SU-DHL-6 (cell line): ENCODE measurements at regions not wholly inside any gene's neighbourhood (a gene's known extent, or its start where the extent isn't known, plus 50 kb on each side); places are given as distances from the start of the nearest gene placed in this dataset.

Experiments
- H2AFZ ChIP-seq: fragments of 200-600 bp; sonication (generic); 2 replicates; pipeline ENCODE4 v1.6.1; 2014; ENCODE audit warnings: low read depth, mild to moderate bottlenecking, moderate library complexity, mixed read lengths, antibody characterized with exemption, low read length; ENCODE audit not compliant: severe bottlenecking
- H3F3A ChIP-seq: fragments of 200-600 bp; shearing (Covaris generic); 2 replicates; pipeline ENCODE4 v1.6.0; 2016; ENCODE audit warnings: antibody characterized with exemption, mild to moderate bottlenecking; ENCODE audit not compliant: insufficient read depth
- H3K27ac ChIP-seq: fragments of 200-600 bp; sonication (generic); 2 replicates; pipeline ENCODE4 v1.5.1; 2016; ENCODE audit warnings: low read depth, mild to moderate bottlenecking, low read length, moderate library complexity, mixed read lengths
- H3K27me3 ChIP-seq: fragments of 200-600 bp; sonication (generic), shearing (Covaris generic); 2 replicates; pipeline ENCODE4 v1.6.0; 2014; ENCODE audit warnings: mild to moderate bottlenecking, low read length
- H3K36me3 ChIP-seq: fragments of 200-600 bp; sonication (generic); 2 replicates; pipeline ENCODE4 v1.6.1; 2014; ENCODE audit warnings: mild to moderate bottlenecking, low read length, mixed read lengths
- H3K4me2 ChIP-seq: fragments of 300-600, 200-600 bp; shearing (Covaris generic), sonication (generic); 2 replicates; pipeline ENCODE4 v1.6.0; 2014; ENCODE audit warnings: low read length, low read depth, mild to moderate bottlenecking; ENCODE audit not compliant: poor library complexity, severe bottlenecking
- H3K4me3 ChIP-seq: fragments of 200-600 bp; sonication (generic); 2 replicates; pipeline ENCODE4 v1.5.1; 2014; ENCODE audit warnings: antibody characterized with exemption, low read length, mild to moderate bottlenecking, mixed read lengths; ENCODE audit not compliant: insufficient read depth, poor library complexity, severe bottlenecking
- H3K79me2 ChIP-seq: fragments of 200-600 bp; sonication (generic); 2 replicates; pipeline ENCODE4 v1.6.1; 2014; ENCODE audit warnings: mild to moderate bottlenecking, low read length, moderate library complexity; ENCODE audit not compliant: insufficient read depth
- H3K9ac ChIP-seq: fragments of 200-600 bp; sonication (generic); 2 replicates; pipeline ENCODE4 v1.7.0; 2014; ENCODE audit warnings: mild to moderate bottlenecking, low read length
- H3K9me2 ChIP-seq: fragments of 200-600 bp; sonication (generic); replicated peaks from 2 replicates; pipeline ENCODE4 v1.6.1; 2014; ENCODE audit warnings: low read length; ENCODE audit not compliant: insufficient read depth
- H3K9me3 ChIP-seq: fragments of 200-600 bp; sonication (generic); 2 replicates; pipeline ENCODE4 v1.6.1; 2014; ENCODE audit warnings: low read length, mixed read lengths; ENCODE audit not compliant: insufficient read depth
- H4K20me1 ChIP-seq: fragments of 200-600 bp; sonication (generic); 2 replicates; pipeline ENCODE4 v1.6.1; 2014; ENCODE audit warnings: low read depth, mild to moderate bottlenecking, antibody characterized with exemption, low read length, moderate library complexity, mixed read lengths
- CTCF ChIP-seq: fragments of 200-600 bp; sonication (generic); IDR thresholded peaks from one replicate; pipeline ENCODE4 v1.5.1; 2017; ENCODE audit warnings: antibody characterized with exemption, mild to moderate bottlenecking, low read length, moderate library complexity; ENCODE audit not compliant: insufficient read depth, poor library complexity, severe bottlenecking
- EZH2phosphoT487 ChIP-seq: fragments of 200-600 bp; sonication (generic), shearing (Covaris generic); conservative IDR thresholded peaks from 2 replicates; pipeline ENCODE4 v1.6.1; 2018; ENCODE audit warnings: mild to moderate bottlenecking, antibody characterized with exemption, low read length, moderate library complexity, mixed read lengths

- no peaks in the 10 kb centered on the region for H4K20me1 ChIP-seq
- H3K9me2 ChIP-seq: no peaks in the 10 kb centered on the region
Observed at GRCh38 chr9:24460781-24461180, 84.9 kb downstream of the IZUMO3 start.

GRCh38 chr9:24459953-24460352 is 85.7 kb downstream of the IZUMO3 start:
- Histone ChIP-seq H3K9ac (no peak overlapping the region), H2AFZ (no peak overlapping the region), H3F3A (no peaks in the 10 kb centered on the region), H3K27ac (no peak overlapping the region), H3K4me3 (no peak overlapping the region), H3K9me3 (no peaks in the 10 kb centered on the region; the same call in 1 of the 2 replicates), H4K20me1 (no peaks in the 10 kb centered on the region), H3K9me2 (no peaks in the 10 kb centered on the region), H3K79me2 (no peaks in the 10 kb centered on the region), H3K27me3 (no peaks in the 10 kb centered on the region), H3K36me3 (no peaks in the 10 kb centered on the region), H3K4me2 (no peak overlapping the region)
- TF ChIP-seq EZH2phosphoT487 (no peak), CTCF (no peak)

More at GRCh38 chr9:24460781-24461180, 84.9 kb downstream of the IZUMO3 start:
- TF ChIP-seq CTCF (no peak), EZH2phosphoT487 (no peak)
- no peak overlapping the region for H2AFZ ChIP-seq
- no peaks in the 10 kb centered on the region for H3F3A ChIP-seq
- H3K4me2 ChIP-seq: no peak overlapping the region
- H3K27me3 ChIP-seq: no peaks in the 10 kb centered on the region
- no peak overlapping the region for H3K4me3 ChIP-seq
- no peak overlapping the region for H3K27ac ChIP-seq
- H3K9ac ChIP-seq: no peak overlapping the region
- no peaks in the 10 kb centered on the region; the same call in 1 of the 2 replicates for H3K9me3 ChIP-seq
- no peaks in the 10 kb centered on the region for H3K79me2 ChIP-seq
- H3K36me3 ChIP-seq: no peaks in the 10 kb centered on the region

- Histone ChIP-seq H4K20me1 (no peaks in the 10 kb centered on the region), H3K27me3 (no peaks in the 10 kb centered on the region), H2AFZ (no peak overlapping the region), H3K27ac (no peak overlapping the region), H3F3A (no peaks in the 10 kb centered on the region), H3K4me3 (no peak overlapping the region), H3K9me2 (no peaks in the 10 kb centered on the region), H3K79me2 (no peaks in the 10 kb centered on the region), H3K36me3 (no peaks in the 10 kb centered on the region), H3K4me2 (no peak overlapping the region), H3K9ac (no peak overlapping the region), H3K9me3 (no peaks in the 10 kb centered on the region)
- no peak for TF ChIP-seq CTCF
- no peak for TF ChIP-seq EZH2phosphoT487
Observed at GRCh38 chr9:24451346-24451745, 94.4 kb downstream of the IZUMO3 start.
